ENCODE measurements at regions not wholly inside any gene's neighbourhood (a gene's known extent, or its start where the extent isn't known, plus 50 kb on each side); places are given as distances from the start of the nearest gene placed in this dataset.
"Not testable (repeated sequence)": the region's sequence is repeated elsewhere in the genome, so short reads cannot be mapped to it uniquely, and the experiment has no call there.

DNA sequence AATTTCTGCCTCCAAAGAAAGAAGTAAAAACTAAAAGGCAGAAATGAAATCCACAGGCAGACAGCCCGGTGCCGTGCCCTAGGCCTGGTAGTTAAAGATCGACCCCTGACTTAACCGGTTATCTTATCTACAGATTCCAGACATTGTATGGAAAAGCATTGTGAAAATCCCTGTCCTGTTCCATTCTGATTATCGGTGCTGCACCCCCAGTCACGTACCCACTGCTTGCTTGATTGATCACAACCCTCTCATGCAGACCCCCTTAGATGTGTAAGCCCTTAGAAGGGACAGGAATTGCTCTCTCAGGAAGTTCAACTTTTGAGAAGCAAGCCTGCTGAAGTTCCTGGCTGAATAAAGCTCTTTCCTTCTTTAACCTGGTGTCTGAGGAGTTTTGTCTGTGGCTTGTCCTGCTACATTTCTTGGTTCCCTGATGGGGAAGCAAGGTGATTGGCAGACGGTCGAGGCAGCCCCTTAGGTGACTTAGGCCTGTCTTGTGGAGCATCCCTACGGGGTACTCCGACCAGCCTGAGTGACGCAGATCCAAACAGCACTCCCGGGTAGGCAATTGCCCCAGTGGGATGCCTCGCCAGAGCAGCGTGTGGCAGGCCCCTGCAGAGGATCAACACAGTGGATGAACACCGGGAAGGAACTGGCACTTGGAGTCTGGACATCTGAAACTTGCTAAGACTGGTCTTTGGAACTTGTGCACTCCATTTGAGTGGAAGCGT is 111.2 kb upstream of the PPM1J start:
- Histone ChIP-seq H3K27ac (ENCODE audit: insufficient read depth, low read length) (no peak overlapping the region), H4K20me1 (ENCODE audit: control insufficient read depth, extremely low read depth, insufficient read depth, low read length) (no peaks in the 10 kb centered on the region), H3K9me3 (ENCODE audit: control insufficient read depth, insufficient read depth, low read depth, low read length) (no peaks in the 10 kb centered on the region), H3K36me3 (ENCODE audit: control insufficient read depth, insufficient read depth, low read length) (no peaks in the 10 kb centered on the region), H3K9ac (ENCODE audit: insufficient read depth, low read length) (no peak overlapping the region), H3K4me2 (ENCODE audit: extremely low read depth, insufficient read depth, low read length) (no peak overlapping the region), H3K27me3 (ENCODE audit: control insufficient read depth, insufficient read depth, low read length) (no peaks in the 10 kb centered on the region), H2AFZ (ENCODE audit: low read length) (no peak overlapping the region), H3K4me1 (ENCODE audit: control insufficient read depth, extremely low read depth, insufficient read depth, low read length) (no peaks in the 10 kb centered on the region), H3K79me2 (ENCODE audit: control insufficient read depth, insufficient read depth, low read length) (no peaks in the 10 kb centered on the region), H3K4me3 (replicated peaks in 1 of 4; ENCODE audit: control extremely low read depth in 1 of 4, insufficient read depth in 1 of 4, low read depth in 3 of 4, low read length in 4 of 4) (no peak overlapping the region)
- TF ChIP-seq EZH2 (IDR thresholded peaks at IDR 0.05; ENCODE audit: low read length, missing control alignments): no peak
- TF ChIP-seq, protein P1, sequence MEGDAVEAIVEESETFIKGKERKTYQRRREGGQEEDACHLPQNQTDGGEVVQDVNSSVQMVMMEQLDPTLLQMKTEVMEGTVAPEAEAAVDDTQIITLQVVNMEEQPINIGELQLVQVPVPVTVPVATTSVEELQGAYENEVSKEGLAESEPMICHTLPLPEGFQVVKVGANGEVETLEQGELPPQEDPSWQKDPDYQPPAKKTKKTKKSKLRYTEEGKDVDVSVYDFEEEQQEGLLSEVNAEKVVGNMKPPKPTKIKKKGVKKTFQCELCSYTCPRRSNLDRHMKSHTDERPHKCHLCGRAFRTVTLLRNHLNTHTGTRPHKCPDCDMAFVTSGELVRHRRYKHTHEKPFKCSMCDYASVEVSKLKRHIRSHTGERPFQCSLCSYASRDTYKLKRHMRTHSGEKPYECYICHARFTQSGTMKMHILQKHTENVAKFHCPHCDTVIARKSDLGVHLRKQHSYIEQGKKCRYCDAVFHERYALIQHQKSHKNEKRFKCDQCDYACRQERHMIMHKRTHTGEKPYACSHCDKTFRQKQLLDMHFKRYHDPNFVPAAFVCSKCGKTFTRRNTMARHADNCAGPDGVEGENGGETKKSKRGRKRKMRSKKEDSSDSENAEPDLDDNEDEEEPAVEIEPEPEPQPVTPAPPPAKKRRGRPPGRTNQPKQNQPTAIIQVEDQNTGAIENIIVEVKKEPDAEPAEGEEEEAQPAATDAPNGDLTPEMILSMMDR (conservative IDR thresholded peaks at IDR 0.05 in 1 of 2, IDR thresholded peaks at IDR 0.05 in 1 of 2; ENCODE audit: low read depth in 1 of 2, low read length in 2 of 2): no peak
- DNase-seq (ENCODE audit: low read depth in 2 of 2): no peak

DNA sequence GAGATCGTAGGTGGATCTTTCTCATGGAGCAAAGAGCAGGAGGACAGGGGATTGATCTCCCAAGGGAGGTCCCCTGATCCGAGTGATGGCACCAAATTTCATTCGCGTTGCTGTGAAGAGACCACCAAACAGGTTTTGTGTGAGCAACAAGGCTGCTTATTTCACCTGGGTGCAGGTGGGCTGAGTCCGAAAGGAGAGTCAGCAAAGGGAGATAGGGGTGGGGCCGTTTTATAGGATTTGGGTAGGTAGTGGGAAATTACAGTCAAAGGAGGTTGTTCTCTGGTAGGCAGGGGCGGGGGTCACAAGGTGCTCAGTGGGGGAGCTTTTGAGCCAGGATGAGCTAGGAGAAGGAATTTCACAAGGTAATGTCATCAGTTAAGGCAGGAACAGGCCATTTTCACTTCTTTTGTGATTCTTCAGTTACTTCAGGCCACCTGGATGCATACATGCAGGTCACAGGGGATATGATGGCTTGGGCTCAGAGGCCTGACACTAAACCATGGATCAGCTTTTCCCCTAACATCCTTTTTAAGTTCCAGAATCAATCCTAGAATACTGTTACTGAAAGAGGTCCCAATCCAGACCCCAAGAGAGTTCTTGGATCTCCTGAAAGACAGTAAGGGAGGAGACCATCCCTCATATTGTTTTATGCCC is 110.6 kb upstream of the PPM1J start:
- not testable (repeated sequence) for H3K4me1 ChIP-seq (ENCODE audit: control insufficient read depth, extremely low read depth, insufficient read depth, low read length); H3K4me3 ChIP-seq (replicated peaks in 1 of 4; ENCODE audit: control extremely low read depth in 1 of 4, insufficient read depth in 1 of 4, low read depth in 3 of 4, low read length in 4 of 4); H3K4me2 ChIP-seq (ENCODE audit: extremely low read depth, insufficient read depth, low read length); H3K27ac ChIP-seq (ENCODE audit: insufficient read depth, low read length); H3K36me3 ChIP-seq (ENCODE audit: control insufficient read depth, insufficient read depth, low read length); H3K9ac ChIP-seq (ENCODE audit: insufficient read depth, low read length); H4K20me1 ChIP-seq (ENCODE audit: control insufficient read depth, extremely low read depth, insufficient read depth, low read length); H2AFZ ChIP-seq (ENCODE audit: low read length); H3K79me2 ChIP-seq (ENCODE audit: control insufficient read depth, insufficient read depth, low read length); H3K27me3 ChIP-seq (ENCODE audit: control insufficient read depth, insufficient read depth, low read length); DNase-seq (ENCODE audit: low read depth in 2 of 2); H3K9me3 ChIP-seq (ENCODE audit: control insufficient read depth, insufficient read depth, low read depth, low read length)

GRCh38 chr1:112825075-112825474 is 109.9 kb upstream of the PPM1J start:
- not testable (repeated sequence) for H3K4me1 ChIP-seq (ENCODE audit: control insufficient read depth, extremely low read depth, insufficient read depth, low read length); H3K79me2 ChIP-seq (ENCODE audit: control insufficient read depth, insufficient read depth, low read length); H4K20me1 ChIP-seq (ENCODE audit: control insufficient read depth, extremely low read depth, insufficient read depth, low read length); H3K27ac ChIP-seq (ENCODE audit: insufficient read depth, low read length); H3K36me3 ChIP-seq (ENCODE audit: control insufficient read depth, insufficient read depth, low read length); DNase-seq (ENCODE audit: low read depth in 2 of 2); H3K9me3 ChIP-seq (ENCODE audit: control insufficient read depth, insufficient read depth, low read depth, low read length); H3K9ac ChIP-seq (ENCODE audit: insufficient read depth, low read length); H2AFZ ChIP-seq (ENCODE audit: low read length); H3K4me2 ChIP-seq (ENCODE audit: extremely low read depth, insufficient read depth, low read length); H3K4me3 ChIP-seq (replicated peaks in 1 of 4; ENCODE audit: control extremely low read depth in 1 of 4, insufficient read depth in 1 of 4, low read depth in 3 of 4, low read length in 4 of 4); H3K27me3 ChIP-seq (ENCODE audit: control insufficient read depth, insufficient read depth, low read length)

DNA sequence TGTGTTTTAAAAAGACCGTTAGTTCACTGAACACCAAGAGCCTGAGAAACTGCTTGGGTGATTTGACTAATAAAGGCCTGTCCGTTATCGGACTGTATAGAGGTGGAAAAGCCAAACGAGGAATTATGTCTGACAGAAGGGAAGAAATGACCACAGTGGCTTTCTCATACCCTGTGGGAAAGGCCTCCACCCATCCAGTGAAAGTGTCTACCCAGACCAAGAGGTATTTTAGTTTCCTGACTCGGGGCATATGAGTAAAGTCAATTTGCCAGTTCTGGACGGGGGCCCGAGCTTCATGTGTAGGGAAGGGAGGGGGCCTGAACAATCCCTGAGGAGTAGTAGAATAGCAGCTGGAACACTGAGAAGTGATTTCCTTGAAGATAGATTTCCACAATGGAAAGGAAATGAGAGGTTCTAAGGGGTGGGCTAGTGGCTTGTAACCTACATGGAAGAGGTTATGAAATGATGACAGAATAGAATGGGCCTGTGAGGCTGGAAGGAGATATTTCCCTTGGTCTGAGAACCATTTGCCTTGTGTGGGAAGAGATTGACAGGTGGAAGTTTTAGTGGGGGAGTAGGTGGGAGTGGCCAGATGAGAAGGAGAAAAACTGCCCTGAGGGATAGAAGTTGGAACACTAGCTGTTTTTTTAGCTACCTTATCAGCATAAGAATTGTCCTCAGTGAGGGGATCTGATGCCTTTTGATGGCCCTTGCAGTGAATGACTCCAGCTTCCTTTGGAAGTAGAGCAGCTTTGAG is 106.4 kb upstream of the PPM1J start:
- not testable (repeated sequence) for H3K27ac ChIP-seq (ENCODE audit: insufficient read depth, low read length); H2AFZ ChIP-seq (ENCODE audit: low read length); H3K4me3 ChIP-seq (replicated peaks in 1 of 4; ENCODE audit: control extremely low read depth in 1 of 4, insufficient read depth in 1 of 4, low read depth in 3 of 4, low read length in 4 of 4); H3K9ac ChIP-seq (ENCODE audit: insufficient read depth, low read length); H3K4me2 ChIP-seq (ENCODE audit: extremely low read depth, insufficient read depth, low read length); H3K9me3 ChIP-seq (ENCODE audit: control insufficient read depth, insufficient read depth, low read depth, low read length); H3K4me1 ChIP-seq (ENCODE audit: control insufficient read depth, extremely low read depth, insufficient read depth, low read length); H3K27me3 ChIP-seq (ENCODE audit: control insufficient read depth, insufficient read depth, low read length); DNase-seq (ENCODE audit: low read depth in 2 of 2); H3K79me2 ChIP-seq (ENCODE audit: control insufficient read depth, insufficient read depth, low read length); H4K20me1 ChIP-seq (ENCODE audit: control insufficient read depth, extremely low read depth, insufficient read depth, low read length); H3K36me3 ChIP-seq (ENCODE audit: control insufficient read depth, insufficient read depth, low read length)
